Neural cell (in vitro differentiated cells): ENCODE measurements at regions not wholly inside any gene's neighbourhood (a gene's known extent, or its start where the extent isn't known, plus 50 kb on each side); places are given as distances from the start of the nearest gene placed in this dataset.

ENCODE experiments used
- CTCF ChIP-seq: fragments of 450-650 bp; IDR thresholded peaks from 2 replicates; pipeline ENCODE4 v1.5.1; 2014; ENCODE audit warnings: antibody characterized with exemption, mild to moderate bottlenecking, moderate library complexity; ENCODE audit not compliant: poor library complexity, severe bottlenecking
- EP300 ChIP-seq: fragments of 450-650 bp; conservative IDR thresholded peaks from 2 replicates; pipeline ENCODE4 v1.6.1; 2014; ENCODE audit warnings: antibody characterized with exemption, mild to moderate bottlenecking, moderate library complexity; ENCODE audit not compliant: poor library complexity, severe bottlenecking
- EZH2 ChIP-seq: fragments of 200-600, 300-800 bp; shearing (Covaris generic), sonication (generic); IDR thresholded peaks from 2 replicates; pipeline ENCODE4 v1.6.1; 2014; ENCODE audit warnings: antibody characterized with exemption, low read length, borderline replicate concordance, mild to moderate bottlenecking; ENCODE audit not compliant: insufficient read depth, poor library complexity, severe bottlenecking
- MXI1 ChIP-seq: fragments of 450-650 bp; conservative IDR thresholded peaks from 2 replicates; pipeline ENCODE4 v1.6.1; 2014; ENCODE audit warnings: antibody characterized with exemption, mild to moderate bottlenecking; ENCODE audit not compliant: poor library complexity, severe bottlenecking
- POLR2AphosphoS5 ChIP-seq: IDR thresholded peaks from 2 replicates; pipeline ENCODE4 v1.6.1; 2012
- RAD21 ChIP-seq: fragments of 450-650 bp; conservative IDR thresholded peaks from 2 replicates; pipeline ENCODE4 v1.6.1; 2014; ENCODE audit warnings: antibody characterized with exemption, mild to moderate bottlenecking, moderate library complexity
- SMC3 ChIP-seq: fragments of 450-650 bp; conservative IDR thresholded peaks from 2 replicates; pipeline ENCODE4 v1.6.1; 2014; ENCODE audit warnings: antibody characterized with exemption, mild to moderate bottlenecking, moderate library complexity; ENCODE audit not compliant: poor library complexity
- TAF1 ChIP-seq: IDR thresholded peaks from 2 replicates; pipeline ENCODE4 v1.6.1; 2012; ENCODE audit warnings: low read depth

DNA sequence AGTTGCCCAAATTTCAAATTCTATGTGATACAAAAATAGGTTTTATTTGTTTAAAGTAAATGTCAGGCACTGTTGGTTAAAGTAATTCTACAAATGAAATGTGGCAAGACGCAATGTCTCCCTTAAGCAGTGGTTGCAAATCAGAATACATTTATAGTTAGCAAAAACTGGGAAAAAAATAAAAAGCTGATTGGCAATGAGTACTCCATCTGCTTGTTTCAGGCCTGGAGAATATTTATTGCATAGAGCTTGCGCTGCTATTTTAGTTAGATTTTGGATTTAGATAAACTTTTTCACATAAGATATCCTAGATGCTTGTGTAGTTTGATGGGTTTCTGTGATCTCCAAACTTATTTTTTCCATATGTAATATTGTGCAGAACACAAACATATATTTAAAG, 224.0 kb upstream of the MPPED2 start:
- no peak for TF ChIP-seq POLR2AphosphoS5
- no peak for TF ChIP-seq CTCF
- TF ChIP-seq EZH2: no peak
- TF ChIP-seq SMC3: no peak
- no peak for TF ChIP-seq EP300
- no peak for TF ChIP-seq RAD21
- no peak for TF ChIP-seq TAF1
- TF ChIP-seq MXI1: no peak
